ENCODE measurements at regions not wholly inside any gene's neighbourhood (a gene's known extent, or its start where the extent isn't known, plus 50 kb on each side); places are given as distances from the start of the nearest gene placed in this dataset.

- CTCF ChIA-PET (ENCODE audit: low intra/inter-chr PET ratio, low total read pairs) = no interaction called here
- Histone ChIP-seq H3K9me3 (ENCODE audit: low read length) (no peaks in the 10 kb centered on the region), H3K4me3 (replicated peaks in 1 of 3; ENCODE audit: insufficient read depth in 1 of 3, low read depth in 2 of 3, low read length in 3 of 3) (no peak overlapping the region), H2AFZ (ENCODE audit: low read length) (no peak overlapping the region), H3K36me3 (replicated peaks in 1 of 2; ENCODE audit: control insufficient read depth in 1 of 2, insufficient read depth in 2 of 2, low read length in 2 of 2) (no peaks in the 10 kb centered on the region), H3K4me2 (ENCODE audit: low read depth, low read length) (no peak overlapping the region), H3K27me3 (ENCODE audit: control insufficient read depth in 1 of 2, insufficient read depth in 2 of 2, low read length in 2 of 2) (peaks cover 0 to 3% of the 10 kb centered on the region in 2 experiments; a peak in 2 of 5 replicates), H3K4me1 (ENCODE audit: insufficient read depth, low read length) (no peaks in the 10 kb centered on the region), H4K20me1 (ENCODE audit: insufficient read depth, low read length) (no peaks in the 10 kb centered on the region), H3K79me2 (ENCODE audit: insufficient read depth, low read length) (no peaks in the 10 kb centered on the region), H3K9ac (ENCODE audit: insufficient read depth, low read depth, low read length) (no peak overlapping the region), H3K27ac (ENCODE audit: extremely low read length, insufficient read depth, low read length) (no peak overlapping the region)
- intact Hi-C loops (cut with micrococcal nuclease; ENCODE audit: unreplicated experiment) (no loop called here), in situ Hi-C loops (cut with HindIII; ENCODE audit: extremely low pct_ligation_motif_present, low pct_unique_long_range_greater_than_20kb) (no loop called here)
- 0% methylated on average over 1 of the region's 1 CpG for WGBS (ENCODE audit: low lambda C conversion rate)
- DNase-seq (ENCODE audit: low spot score) (no peak), ATAC-seq (no peak), FAIRE-seq (no peak)
- POLR2A ChIA-PET = no interaction called here
- no TSS peak for BruUV-seq (replicated peaks)
- TF ChIP-seq BRD4 (CRISPR knock-in tag; IDR thresholded peaks at IDR 0.05) (no peak), MIER2 (CRISPR knock-in tag; IDR thresholded peaks at IDR 0.05) (no peak), SIX4 (CRISPR knock-in tag; IDR thresholded peaks at IDR 0.05) (no peak), ZNF343 (CRISPR knock-in tag; IDR thresholded peaks at IDR 0.05) (no peak), ZNF549 (CRISPR knock-in tag; IDR thresholded peaks at IDR 0.05) (no peak)
- TF ChIP-seq, protein P1, sequence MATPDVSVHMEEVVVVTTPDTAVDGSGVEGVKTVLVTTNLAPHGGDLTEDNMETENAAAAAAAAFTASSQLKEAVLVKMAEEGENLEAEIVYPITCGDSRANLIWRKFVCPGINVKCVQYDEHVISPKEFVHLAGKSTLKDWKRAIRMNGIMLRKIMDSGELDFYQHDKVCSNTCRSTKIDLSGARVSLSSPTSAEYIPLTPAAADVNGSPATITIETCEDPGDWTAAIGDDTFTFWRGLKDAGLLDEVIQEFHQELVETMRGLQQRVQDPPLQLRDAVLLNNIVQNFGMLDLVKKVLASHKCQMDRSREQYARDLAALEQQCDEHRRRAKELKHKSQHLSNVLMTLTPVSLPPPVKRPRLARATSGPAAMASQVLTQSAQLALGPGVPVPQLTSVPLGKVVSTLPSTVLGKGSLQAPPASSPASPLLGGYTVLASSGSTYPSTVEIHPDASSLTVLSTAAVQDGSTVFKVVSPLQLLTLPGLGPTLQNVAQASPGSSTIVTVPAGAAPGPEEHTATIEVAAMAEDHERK (CRISPR knock-in tag; IDR thresholded peaks at IDR 0.05; ENCODE audit: low read depth) = no peak
Observed at GRCh38 chr2:104025295-104025694, 828.6 kb upstream of the POU3F3 start.

DNA sequence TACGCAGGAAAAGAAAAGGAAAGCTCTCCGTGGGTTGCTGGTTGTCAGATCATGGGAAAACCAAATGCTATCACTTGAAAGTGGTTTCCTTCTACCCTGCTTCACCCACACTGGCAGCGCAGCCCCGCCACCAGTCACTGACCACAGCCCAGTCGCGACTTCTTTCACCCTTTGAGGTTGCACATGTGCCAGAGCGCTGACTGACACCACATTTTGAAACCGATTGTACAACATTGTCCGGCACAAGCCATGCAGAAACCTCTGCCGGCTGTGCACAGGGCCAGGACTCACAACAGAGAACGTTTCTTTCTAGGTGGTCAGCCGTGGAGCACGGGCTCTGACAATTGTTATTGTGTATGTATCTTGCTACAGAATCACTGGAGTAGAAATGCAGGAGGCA, 827.2 kb upstream of the POU3F3 start:
- in situ Hi-C loops (cut with HindIII; ENCODE audit: extremely low pct_ligation_motif_present, low pct_unique_long_range_greater_than_20kb) (no loop called here), intact Hi-C loops (cut with micrococcal nuclease; ENCODE audit: unreplicated experiment) (no loop called here)
- no peak for FAIRE-seq
- DNase-seq (ENCODE audit: low spot score) = no peak
- Histone ChIP-seq H3K4me3 (replicated peaks in 1 of 3; ENCODE audit: insufficient read depth in 1 of 3, low read depth in 2 of 3, low read length in 3 of 3) (no peak overlapping the region), H4K20me1 (ENCODE audit: insufficient read depth, low read length) (no peaks in the 10 kb centered on the region), H3K79me2 (ENCODE audit: insufficient read depth, low read length) (no peaks in the 10 kb centered on the region), H3K4me2 (ENCODE audit: low read depth, low read length) (no peak overlapping the region), H2AFZ (ENCODE audit: low read length) (no peak overlapping the region), H3K4me1 (ENCODE audit: insufficient read depth, low read length) (no peaks in the 10 kb centered on the region), H3K27ac (ENCODE audit: extremely low read length, insufficient read depth, low read length) (no peak overlapping the region), H3K9me3 (ENCODE audit: low read length) (no peaks in the 10 kb centered on the region), H3K27me3 (ENCODE audit: control insufficient read depth in 1 of 2, insufficient read depth in 2 of 2, low read length in 2 of 2) (peaks cover 0 to 3% of the 10 kb centered on the region in 2 experiments; a peak in 2 of 5 replicates), H3K9ac (ENCODE audit: insufficient read depth, low read depth, low read length) (no peak overlapping the region), H3K36me3 (replicated peaks in 1 of 2; ENCODE audit: control insufficient read depth in 1 of 2, insufficient read depth in 2 of 2, low read length in 2 of 2) (no peaks in the 10 kb centered on the region)
- CTCF ChIA-PET (ENCODE audit: low intra/inter-chr PET ratio, low total read pairs) = no interaction called here
- no TSS peak for BruUV-seq (replicated peaks)
- POLR2A ChIA-PET = no interaction called here
- WGBS (ENCODE audit: low lambda C conversion rate) = 26% methylated on average over 13 of the region's 13 CpGs
- no peak; the same call in 2 of the 3 replicates for ATAC-seq
- TF ChIP-seq, protein P2, sequence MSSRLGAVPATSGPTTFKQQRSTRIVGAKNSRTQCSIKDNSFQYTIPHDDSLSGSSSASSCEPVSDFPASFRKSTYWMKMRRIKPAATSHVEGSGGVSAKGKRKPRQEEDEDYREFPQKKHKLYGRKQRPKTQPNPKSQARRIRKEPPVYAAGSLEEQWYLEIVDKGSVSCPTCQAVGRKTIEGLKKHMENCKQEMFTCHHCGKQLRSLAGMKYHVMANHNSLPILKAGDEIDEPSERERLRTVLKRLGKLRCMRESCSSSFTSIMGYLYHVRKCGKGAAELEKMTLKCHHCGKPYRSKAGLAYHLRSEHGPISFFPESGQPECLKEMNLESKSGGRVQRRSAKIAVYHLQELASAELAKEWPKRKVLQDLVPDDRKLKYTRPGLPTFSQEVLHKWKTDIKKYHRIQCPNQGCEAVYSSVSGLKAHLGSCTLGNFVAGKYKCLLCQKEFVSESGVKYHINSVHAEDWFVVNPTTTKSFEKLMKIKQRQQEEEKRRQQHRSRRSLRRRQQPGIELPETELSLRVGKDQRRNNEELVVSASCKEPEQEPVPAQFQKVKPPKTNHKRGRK (CRISPR knock-in tag; IDR thresholded peaks at IDR 0.05) = no peak
- no peak for TF ChIP-seq KMT2A (CRISPR knock-in tag; IDR thresholded peaks at IDR 0.05)
- no peak for TF ChIP-seq ZMAT3 (CRISPR knock-in tag; conservative IDR thresholded peaks at IDR 0.05)
- TF ChIP-seq, protein P3, sequence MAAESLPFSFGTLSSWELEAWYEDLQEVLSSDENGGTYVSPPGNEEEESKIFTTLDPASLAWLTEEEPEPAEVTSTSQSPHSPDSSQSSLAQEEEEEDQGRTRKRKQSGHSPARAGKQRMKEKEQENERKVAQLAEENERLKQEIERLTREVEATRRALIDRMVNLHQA (CRISPR knock-in tag; IDR thresholded peaks at IDR 0.05) = no peak
- TF ChIP-seq RFX5 (IDR thresholded peaks at IDR 0.05; ENCODE audit: low read depth, low read length) = no peak
- TF ChIP-seq, protein P4, sequence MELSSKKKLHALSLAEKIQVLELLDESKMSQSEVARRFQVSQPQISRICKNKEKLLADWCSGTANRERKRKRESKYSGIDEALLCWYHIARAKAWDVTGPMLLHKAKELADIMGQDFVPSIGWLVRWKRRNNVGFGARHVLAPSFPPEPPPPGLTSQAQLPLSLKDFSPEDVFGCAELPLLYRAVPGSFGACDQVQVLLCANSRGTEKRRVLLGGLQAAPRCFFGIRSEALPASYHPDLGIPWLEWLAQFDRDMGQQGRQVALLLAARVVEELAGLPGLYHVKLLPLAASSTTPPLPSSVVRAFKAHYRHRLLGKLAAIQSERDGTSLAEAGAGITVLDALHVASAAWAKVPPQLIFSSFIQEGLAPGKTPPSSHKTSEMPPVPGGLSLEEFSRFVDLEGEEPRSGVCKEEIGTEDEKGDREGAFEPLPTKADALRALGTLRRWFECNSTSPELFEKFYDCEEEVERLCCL (CRISPR knock-in tag; IDR thresholded peaks at IDR 0.05; ENCODE audit: borderline replicate concordance) = no peak
- TF ChIP-seq HOXD1 (CRISPR knock-in tag; IDR thresholded peaks at IDR 0.05) = no peak
- TF ChIP-seq ZSCAN12 (CRISPR knock-in tag; IDR thresholded peaks at IDR 0.05) = no peak
- TF ChIP-seq ZBTB2 (CRISPR knock-in tag; IDR thresholded peaks at IDR 0.05; ENCODE audit: low read depth) = no peak

All from HepG2 (cell line).